ENCODE measurements at regions not wholly inside any gene's neighbourhood (a gene's known extent, or its start where the extent isn't known, plus 50 kb on each side); places are given as distances from the start of the nearest gene placed in this dataset.

DNA sequence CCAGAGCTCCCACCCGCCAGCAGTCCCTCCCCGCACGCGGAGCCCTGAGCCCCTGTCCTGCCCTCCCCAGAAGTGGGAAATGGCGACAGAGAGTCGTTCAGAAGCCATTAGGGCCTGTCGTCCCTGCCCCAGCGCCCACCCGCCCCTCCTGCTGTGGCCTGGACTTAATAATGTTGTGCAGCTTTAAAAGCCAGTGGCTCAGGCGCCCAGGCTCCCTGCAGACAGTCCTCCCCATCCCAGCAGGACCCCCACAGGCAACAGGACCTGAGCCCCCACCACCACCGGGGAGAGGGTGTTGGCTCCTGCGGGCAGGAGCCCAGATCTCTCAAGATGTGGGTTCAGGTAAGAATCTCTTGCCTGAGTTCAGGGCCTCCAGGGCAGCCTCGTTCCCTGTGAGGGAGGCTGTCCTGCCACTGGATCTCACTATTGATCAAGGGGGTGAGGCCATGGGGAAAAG, 125.3 kb upstream of the RUNX3 start:
- DNase-seq = no peak

- no peak for DNase-seq
Observed at GRCh38 chr1:25054526-25055323, 124.6 kb upstream of the RUNX3 start.

DNA sequence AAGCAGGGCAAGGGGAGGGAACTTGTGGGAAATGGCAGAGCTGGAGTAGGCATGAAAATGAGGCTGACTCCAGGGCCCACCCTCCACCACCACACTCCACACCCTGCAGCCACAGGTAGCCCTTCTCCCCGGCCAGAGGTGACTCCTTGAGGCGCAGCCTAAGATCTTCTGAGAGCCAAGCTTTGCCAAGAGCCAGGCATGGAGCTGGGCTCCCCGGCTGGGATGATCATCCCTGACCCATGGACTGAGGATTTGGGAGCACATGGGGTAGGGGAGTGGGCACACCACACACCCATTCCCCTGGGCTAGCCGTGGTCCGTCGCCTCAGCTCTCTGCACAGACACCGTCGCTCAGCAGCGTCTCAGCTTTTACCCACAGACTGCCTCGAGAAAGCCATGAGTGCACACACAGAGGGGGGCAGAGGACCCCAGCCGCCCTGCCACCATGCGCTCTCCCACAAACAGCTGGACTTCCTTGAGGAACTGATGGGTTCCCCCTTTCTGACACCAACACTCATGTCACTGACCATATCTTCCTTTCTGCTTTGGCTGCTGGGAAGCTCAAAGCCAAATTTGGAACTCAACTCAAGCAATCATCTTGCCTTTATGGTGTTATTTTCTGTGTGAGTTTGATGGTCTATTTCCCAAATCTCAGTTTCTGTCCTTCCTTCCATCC, 123.6 kb upstream of the RUNX3 start:
- DNase-seq = no peak

- DNase-seq = no peak
Observed at GRCh38 chr1:25051906-25052305, 121.8 kb upstream of the RUNX3 start.

DNA sequence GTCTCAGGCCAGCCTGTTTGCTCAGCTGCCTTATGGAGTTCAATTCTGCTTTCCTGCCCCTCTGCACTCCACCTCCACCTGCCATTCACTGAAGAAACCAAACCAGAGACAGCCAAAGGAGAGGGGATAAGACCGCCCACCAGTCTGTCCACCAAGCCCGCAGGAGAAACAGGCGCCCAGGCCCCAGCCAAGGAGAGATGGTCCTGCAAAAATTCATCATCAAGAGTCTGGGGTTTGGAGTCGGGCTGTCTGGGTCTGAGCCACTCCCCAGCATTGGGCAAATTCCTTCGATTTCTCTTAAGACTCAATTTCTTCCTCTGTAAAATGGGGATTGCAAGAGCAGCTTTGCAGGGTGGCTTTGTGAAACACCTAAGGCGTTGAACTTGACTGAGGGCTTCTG, 121.4 kb upstream of the RUNX3 start:
- no peak for DNase-seq

- no peak for DNase-seq
Observed at GRCh38 chr1:25050165-25050564, 120.1 kb upstream of the RUNX3 start.

- no peak for DNase-seq
Observed at GRCh38 chr1:25049190-25049589, 119.1 kb upstream of the RUNX3 start.

- no peak for DNase-seq
Observed at GRCh38 chr1:25048728-25049127, 118.7 kb upstream of the RUNX3 start.

GRCh38 chr1:25047506-25048240, 117.6 kb upstream of the RUNX3 start:
- DNase-seq = no peak

- no peak for DNase-seq
Observed at GRCh38 chr1:25046194-25046532, 116.1 kb upstream of the RUNX3 start.

GRCh38 chr1:25045480-25046193, 115.6 kb upstream of the RUNX3 start:
- DNase-seq = no peak

- DNase-seq = no peak
Observed at GRCh38 chr1:25043228-25043580, 113.1 kb upstream of the RUNX3 start.

- no peak for DNase-seq
Observed at GRCh38 chr1:25042331-25043227, 112.5 kb upstream of the RUNX3 start.

GRCh38 chr1:25041916-25042315, 111.8 kb upstream of the RUNX3 start:
- DNase-seq = no peak

DNA sequence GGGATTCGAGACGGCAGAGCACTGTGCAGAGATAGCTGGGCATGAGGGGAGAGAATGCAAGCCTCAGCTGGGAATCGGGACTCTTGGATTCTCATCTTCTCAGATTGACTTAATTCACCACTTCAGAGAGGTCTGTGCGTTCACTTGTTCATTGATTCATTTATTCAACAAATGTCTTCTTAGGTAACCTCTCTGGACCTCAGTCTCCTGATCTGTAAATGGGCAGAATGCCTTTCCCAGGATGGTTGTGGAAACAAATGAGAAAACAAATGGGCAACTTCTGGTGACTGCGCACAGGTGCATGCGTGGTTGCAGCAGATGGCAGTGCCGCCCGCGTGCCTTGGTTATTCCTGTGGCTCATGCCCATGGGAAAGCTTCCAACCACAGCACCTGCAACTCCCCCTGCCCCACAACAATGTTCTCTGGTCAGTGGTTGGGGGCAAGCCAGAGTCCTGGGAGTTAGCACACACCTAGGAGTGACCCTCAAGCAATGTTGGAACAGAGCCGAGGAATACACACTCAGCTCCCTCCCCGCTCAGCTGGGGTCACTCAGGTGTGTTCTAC, 110.1 kb upstream of the RUNX3 start:
- DNase-seq = no peak

DNA sequence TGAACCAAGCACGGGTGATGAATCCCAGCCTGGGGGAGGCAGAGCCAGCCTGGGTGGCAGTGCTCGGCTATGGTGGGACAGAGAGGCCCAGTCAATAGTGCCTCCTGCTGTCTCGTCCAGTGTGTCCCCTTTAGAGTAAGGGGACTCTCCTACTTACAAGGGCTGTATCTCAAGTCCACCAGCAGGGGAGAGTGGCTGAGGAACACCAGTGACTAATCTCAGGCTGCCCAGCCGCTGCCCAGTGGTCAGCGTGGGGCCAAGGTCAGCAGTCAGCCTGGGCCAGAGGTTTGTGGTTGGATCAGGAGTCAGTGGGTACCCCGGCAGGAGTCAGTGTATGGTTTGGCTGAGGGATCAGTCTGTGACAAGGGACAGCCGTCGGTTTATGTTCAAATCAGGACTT, 109.2 kb upstream of the RUNX3 start:
- no peak for DNase-seq

DNA sequence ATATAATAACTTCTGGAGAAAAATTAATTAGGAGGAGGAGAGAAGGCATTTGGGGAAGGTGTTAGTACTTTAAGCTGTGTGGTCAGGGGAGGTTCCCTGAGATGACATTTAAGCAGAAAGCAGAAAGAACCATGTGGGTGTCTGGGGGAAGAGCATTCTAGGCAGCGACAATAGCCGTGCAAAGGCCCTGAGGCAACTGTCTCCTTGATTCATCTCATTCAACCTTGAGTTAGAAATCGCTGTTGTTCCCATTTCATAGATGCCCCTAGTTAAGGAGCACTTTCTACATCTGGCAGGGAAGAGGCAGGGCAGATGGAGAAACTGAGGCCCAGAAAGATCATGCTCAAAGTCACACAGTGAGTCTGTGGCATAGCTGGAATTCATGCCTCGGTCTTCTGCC, 108.6 kb upstream of the RUNX3 start:
- no peak for DNase-seq

- DNase-seq = peak; percentile 69
Observed at GRCh38 chr1:25037174-25038074, 107.3 kb upstream of the RUNX3 start.

- DNase-seq = no peak
Observed at GRCh38 chr1:25036117-25036546, 106.1 kb upstream of the RUNX3 start.

DNA sequence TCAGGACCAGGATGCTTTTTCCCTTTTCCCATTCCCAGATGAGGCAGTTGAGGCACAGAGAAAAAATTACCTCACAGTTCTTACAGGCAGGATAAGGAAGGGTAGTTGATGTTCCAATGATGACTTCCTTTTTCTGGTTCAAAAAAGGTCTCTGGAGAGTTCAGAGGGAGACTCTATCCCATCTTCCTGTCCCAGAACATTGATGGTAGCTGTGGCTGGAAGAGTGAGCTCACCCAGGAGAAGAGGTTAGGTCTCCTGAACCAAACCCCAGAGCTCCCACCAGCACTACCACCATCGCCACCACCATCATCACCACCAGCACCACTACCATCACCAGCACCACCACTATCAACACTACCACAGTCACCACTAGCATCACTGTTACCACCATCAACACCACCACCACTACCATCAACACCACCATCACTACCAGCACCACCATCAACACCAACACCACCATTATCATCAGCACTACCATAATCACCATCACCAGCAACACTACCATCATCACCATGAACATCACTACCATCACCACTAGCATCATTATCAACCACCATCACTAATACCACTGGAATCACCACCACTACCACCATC, 105.5 kb upstream of the RUNX3 start:
- DNase-seq = no peak

Data from OCI-M1 (cell line).